AG04450 (cell line): ENCODE measurements at regions not wholly inside any gene's neighbourhood (a gene's known extent, or its start where the extent isn't known, plus 50 kb on each side); places are given as distances from the start of the nearest gene placed in this dataset.
"Not testable (repeated sequence)": the region's sequence is repeated elsewhere in the genome, so short reads cannot be mapped to it uniquely, and the experiment has no call there.

Source experiments
- CTCF ChIA-PET: fragments of 300-600, 350-600 bp; formaldehyde crosslinking; extraction: SDS; loops from one replicate; lab custom pipeline; 2022; ENCODE audit warnings: antibody characterized with exemption, inconsistent platforms; lab: Charles Lee
- POLR2A ChIA-PET: fragments of 350-600 bp; formaldehyde crosslinking; extraction: SDS; loops from one replicate; lab custom pipeline; 2021; ENCODE audit warnings: antibody characterized with exemption, inconsistent platforms; lab: Yijun Ruan, JAX
- DNase-seq: peaks from one replicate; pipeline ENCODE4 v3.0.0-alpha.2; 2011; ENCODE audit warnings: low read depth, low spot score
- H3K27ac ChIP-seq: one replicate; pipeline ENCODE4 v1.5.1; 2012; ENCODE audit warnings: low read depth, low read length, control low read depth
- H3K27me3 ChIP-seq: one replicate; pipeline ENCODE4 v1.6.0; 2012; ENCODE audit warnings: low read length; ENCODE audit not compliant: control insufficient read depth, insufficient read depth
- H3K4me3 ChIP-seq: 2 replicates; pipeline ENCODE4 v1.5.1; 2011; ENCODE audit warnings: mild to moderate bottlenecking, low read depth, low read length, control low read depth
- H3K9me3 ChIP-seq: 2 replicates; pipeline ENCODE4 v1.5.1; 2012; ENCODE audit warnings: low read length; ENCODE audit not compliant: control insufficient read depth, insufficient read depth
- TF ChIP-seq, protein P1 (sequence below): IDR thresholded peaks from 2 replicates; pipeline ENCODE4 v1.5.1; 2011; ENCODE audit warnings: low read depth, low read length, control low read depth, inconsistent platforms

DNA sequence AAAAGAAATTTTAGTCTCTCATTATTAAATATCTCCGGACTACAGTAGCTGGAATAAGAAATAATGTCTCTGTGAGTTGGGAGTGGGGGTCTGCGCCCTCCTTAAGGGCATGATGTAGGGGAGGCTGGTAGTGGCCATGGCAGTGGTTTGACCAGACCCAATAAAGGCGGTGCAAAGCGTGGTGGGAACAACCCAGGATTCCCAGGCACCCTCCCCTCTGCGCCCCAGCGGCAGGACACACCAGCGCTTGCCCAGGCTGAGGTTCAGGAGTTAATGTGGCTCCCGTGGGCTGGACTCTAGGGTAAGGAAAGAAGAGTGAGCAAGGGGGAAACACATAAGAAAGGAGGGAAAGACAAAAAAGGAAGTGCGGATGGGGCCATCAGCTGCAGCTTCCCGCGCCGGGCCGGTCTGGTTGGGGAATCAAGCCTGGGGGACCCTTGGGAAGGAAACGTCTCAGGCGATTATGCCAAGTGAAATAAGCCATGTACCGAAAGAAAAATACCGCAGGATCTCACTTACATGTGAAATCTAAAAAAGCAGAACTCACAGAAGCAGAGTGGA, 157.5 kb upstream of the SMIM31 start:
- TF ChIP-seq, protein P1, sequence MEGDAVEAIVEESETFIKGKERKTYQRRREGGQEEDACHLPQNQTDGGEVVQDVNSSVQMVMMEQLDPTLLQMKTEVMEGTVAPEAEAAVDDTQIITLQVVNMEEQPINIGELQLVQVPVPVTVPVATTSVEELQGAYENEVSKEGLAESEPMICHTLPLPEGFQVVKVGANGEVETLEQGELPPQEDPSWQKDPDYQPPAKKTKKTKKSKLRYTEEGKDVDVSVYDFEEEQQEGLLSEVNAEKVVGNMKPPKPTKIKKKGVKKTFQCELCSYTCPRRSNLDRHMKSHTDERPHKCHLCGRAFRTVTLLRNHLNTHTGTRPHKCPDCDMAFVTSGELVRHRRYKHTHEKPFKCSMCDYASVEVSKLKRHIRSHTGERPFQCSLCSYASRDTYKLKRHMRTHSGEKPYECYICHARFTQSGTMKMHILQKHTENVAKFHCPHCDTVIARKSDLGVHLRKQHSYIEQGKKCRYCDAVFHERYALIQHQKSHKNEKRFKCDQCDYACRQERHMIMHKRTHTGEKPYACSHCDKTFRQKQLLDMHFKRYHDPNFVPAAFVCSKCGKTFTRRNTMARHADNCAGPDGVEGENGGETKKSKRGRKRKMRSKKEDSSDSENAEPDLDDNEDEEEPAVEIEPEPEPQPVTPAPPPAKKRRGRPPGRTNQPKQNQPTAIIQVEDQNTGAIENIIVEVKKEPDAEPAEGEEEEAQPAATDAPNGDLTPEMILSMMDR, result no peak
- H3K9me3 ChIP-seq, result peaks cover 6% of the 10 kb centered on the region
- H3K27me3 ChIP-seq, result no peaks in the 10 kb centered on the region
- no peak overlapping the region for H3K4me3 ChIP-seq
- CTCF ChIA-PET, result no interaction called here
- H3K27ac ChIP-seq, result no peak overlapping the region
- POLR2A ChIA-PET, result no interaction called here
- no peak for DNase-seq

DNA sequence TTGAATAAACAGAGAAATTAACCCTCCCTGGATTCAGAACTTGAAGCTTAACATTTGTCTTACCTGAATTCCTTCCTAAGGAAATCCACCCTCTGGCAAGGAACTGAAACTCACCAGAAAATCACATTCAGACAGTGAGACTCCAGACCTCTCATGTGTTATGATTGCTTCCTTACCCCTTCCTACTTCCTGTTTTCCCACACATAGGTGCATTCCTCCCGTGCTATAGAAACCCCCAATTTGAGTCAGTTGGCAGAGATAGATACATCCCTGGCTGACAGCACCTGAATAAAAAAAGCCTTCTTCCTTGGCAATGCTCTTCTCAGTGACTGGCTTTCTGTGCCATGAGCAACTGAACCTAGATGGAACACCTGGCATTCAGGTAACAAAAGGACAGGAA, 157.0 kb upstream of the SMIM31 start:
- CTCF ChIA-PET, result no interaction called here
- Histone ChIP-seq H3K27me3 (no peaks in the 10 kb centered on the region), H3K4me3 (no peak overlapping the region), H3K9me3 (peaks cover 6% of the 10 kb centered on the region), H3K27ac (no peak overlapping the region)
- POLR2A ChIA-PET, result no interaction called here
- TF ChIP-seq, protein P1, result no peak
- no peak for DNase-seq

DNA sequence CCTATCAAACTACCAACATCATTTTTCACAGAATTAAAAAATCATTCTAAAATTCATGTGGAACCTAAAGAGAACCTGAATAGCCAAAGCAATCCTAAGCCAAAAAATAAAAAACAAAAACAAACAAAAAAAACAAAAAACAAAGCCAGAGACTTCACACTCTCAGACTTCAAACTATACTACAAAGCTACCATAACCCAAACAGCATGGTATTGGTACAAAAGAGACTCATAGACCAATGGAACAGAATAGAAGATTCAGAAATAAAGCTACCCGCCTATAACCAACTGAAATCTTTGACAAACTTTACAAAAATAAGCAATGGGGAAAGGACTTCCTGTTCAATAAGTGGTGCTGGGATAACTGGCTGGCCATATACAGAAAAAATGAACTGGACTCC, 152.3 kb upstream of the SMIM31 start:
- DNase-seq, result no peak
- H3K27me3 ChIP-seq, result no peaks in the 10 kb centered on the region
- H3K27ac ChIP-seq, result no peak overlapping the region
- TF ChIP-seq, protein P1, result no peak
- H3K9me3 ChIP-seq, result peaks cover under 1% of the 10 kb centered on the region
- ChIA-PET POLR2A (no interaction called here), CTCF (no interaction called here)
- no peak overlapping the region for H3K4me3 ChIP-seq

- H3K9me3 ChIP-seq, H3K27ac ChIP-seq, CTCF ChIA-PET, DNase-seq, H3K4me3 ChIP-seq, H3K27me3 ChIP-seq, POLR2A ChIA-PET: not testable (repeated sequence)
Observed at GRCh38 chr4:164605791-164606190, 148.1 kb upstream of the SMIM31 start.

GRCh38 chr4:164606478-164606877, 147.5 kb upstream of the SMIM31 start:
- CTCF ChIA-PET, result no interaction called here
- no peak for DNase-seq
- TF ChIP-seq, protein P1, result no peak
- H3K27ac ChIP-seq, result no peak overlapping the region
- no peak overlapping the region for H3K4me3 ChIP-seq
- POLR2A ChIA-PET, result no interaction called here
- peaks cover 5% of the 10 kb centered on the region for H3K9me3 ChIP-seq
- H3K27me3 ChIP-seq, result no peaks in the 10 kb centered on the region
